ENCODE measurements at regions not wholly inside any gene's neighbourhood (a gene's known extent, or its start where the extent isn't known, plus 50 kb on each side); places are given as distances from the start of the nearest gene placed in this dataset.

DNA sequence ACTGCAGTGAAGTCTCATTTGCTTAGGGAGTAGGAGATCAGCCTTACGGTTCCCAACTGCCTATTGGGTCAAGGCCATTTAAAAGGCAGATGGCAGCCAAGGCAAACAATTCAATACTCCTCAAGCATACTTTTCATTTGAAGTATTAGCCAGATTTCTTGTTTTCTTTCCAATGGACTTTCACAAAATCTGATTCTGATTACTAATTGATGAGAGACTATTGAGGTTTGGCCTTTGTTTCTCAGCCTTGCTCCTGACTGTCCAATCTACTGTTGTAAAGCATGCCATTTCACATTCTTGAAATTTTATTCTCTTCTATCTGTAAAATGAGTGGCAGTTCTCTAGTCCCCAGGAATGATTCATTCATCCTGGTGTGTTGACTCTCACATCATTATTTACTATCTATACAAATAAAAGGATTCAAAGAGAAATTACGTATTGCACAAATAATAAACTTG lies 166.2 kb upstream of the TGFBR2 start:
- no peak for TF ChIP-seq POLR2A (IDR thresholded peaks at IDR 0.05; ENCODE audit: low read length)
- no peak for TF ChIP-seq GATA1 (IDR thresholded peaks at IDR 0.05; ENCODE audit: low read depth, low read length)
